IMR-90 (cell line): ENCODE measurements at regions not wholly inside any gene's neighbourhood (a gene's known extent, or its start where the extent isn't known, plus 50 kb on each side); places are given as distances from the start of the nearest gene placed in this dataset.

Source experiments
- ATAC-seq: fragments of 200-7000 bp; cut with Tn5 transposase; 2 replicates; pipeline ENCODE4 v1.9.1; 2020; ENCODE audit warnings: low read depth, mild to moderate bottlenecking, moderate library complexity
- BruUV-seq: library from RNA; stranded (reverse); fragments of 400-500 nt; replicated peaks from 2 replicates; lab custom pipeline; 2021; lab: Mats Ljungman, UMichigan
- CTCF ChIA-PET: fragments of 300-600 bp; formaldehyde crosslinking; extraction: SDS; loops from one replicate; lab custom pipeline; 2021; ENCODE audit warnings: antibody characterized with exemption; lab: Yijun Ruan, JAX
- POLR2A ChIA-PET: fragments of 300-600 bp; sonication (Branson Sonifier 250); formaldehyde crosslinking; loops from one replicate; lab custom pipeline; 2022; ENCODE audit warnings: antibody characterized with exemption; ENCODE audit not compliant: unreplicated experiment; lab: Charles Lee
- DNase-seq: peaks from one replicate; pipeline ENCODE4 v3.0.0; 2013
- H2AFZ ChIP-seq: replicated peaks from 2 replicates; pipeline ENCODE3; 2013; ENCODE audit warnings: low read length, mild to moderate bottlenecking; ENCODE audit not compliant: poor library complexity
- H2AK5ac ChIP-seq: 2 replicates; pipeline ENCODE4 v1.6.1; 2013; ENCODE audit warnings: low read depth, low read length, inconsistent platforms
- H2AK9ac ChIP-seq: replicated peaks from 2 replicates; pipeline ENCODE3; 2013; ENCODE audit warnings: mild to moderate bottlenecking, low read depth, low read length, moderate library complexity; ENCODE audit not compliant: poor library complexity
- H2BK120ac ChIP-seq: 2 replicates; pipeline ENCODE4 v1.6.1; 2013; ENCODE audit warnings: low read depth, low read length, inconsistent platforms
- H2BK15ac ChIP-seq: 3 replicates; pipeline ENCODE4 v1.6.1; 2013; ENCODE audit warnings: low read depth, low read length, inconsistent platforms
- H2BK20ac ChIP-seq: 2 replicates; pipeline ENCODE4 v1.6.1; 2013; ENCODE audit warnings: low read depth, mild to moderate bottlenecking, inconsistent platforms, low read length, moderate library complexity
- H2BK5ac ChIP-seq: 2 replicates; pipeline ENCODE4 v1.6.1; 2013; ENCODE audit warnings: mild to moderate bottlenecking, low read depth, low read length, inconsistent platforms; ENCODE audit not compliant: poor library complexity, severe bottlenecking
- H3K14ac ChIP-seq: replicated peaks from 2 replicates; pipeline ENCODE4 v1.6.1; 2013; ENCODE audit warnings: low read depth, low read length, inconsistent platforms
- H3K18ac ChIP-seq: 2 replicates; pipeline ENCODE4 v1.6.1; 2013; ENCODE audit warnings: low read depth, low read length, control low read depth
- H3K23ac ChIP-seq: 2 replicates; pipeline ENCODE4 v1.6.1; 2013; ENCODE audit warnings: low read depth, low read length, inconsistent platforms
- H3K27ac ChIP-seq: 2 replicates; pipeline ENCODE4 v1.5.1; 2013; ENCODE audit warnings: mild to moderate bottlenecking, control low read depth, low read length; ENCODE audit not compliant: insufficient read depth
- H3K27me3 ChIP-seq: 2 replicates; pipeline ENCODE4 v1.6.1; 2013; ENCODE audit warnings: low read length; ENCODE audit not compliant: control insufficient read depth, insufficient read depth
- H3K36me3 ChIP-seq: 2 replicates; pipeline ENCODE4 v1.6.1; 2013; ENCODE audit warnings: low read length, mixed read lengths; ENCODE audit not compliant: control insufficient read depth, insufficient read depth
- H3K4ac ChIP-seq: 2 replicates; pipeline ENCODE4 v1.6.1; 2013; ENCODE audit warnings: low read depth, low read length, inconsistent platforms
- H3K4me1 ChIP-seq: 2 replicates; pipeline ENCODE4 v1.6.1; 2013; ENCODE audit warnings: low read length, mixed read lengths; ENCODE audit not compliant: control insufficient read depth, insufficient read depth
- H3K4me2 ChIP-seq: 2 replicates; pipeline ENCODE4 v1.6.1; 2013; ENCODE audit warnings: low read depth, mild to moderate bottlenecking, control low read depth, low read length, moderate library complexity
- H3K4me3 ChIP-seq: 2 replicates; pipeline ENCODE4 v1.5.1; 2013; ENCODE audit warnings: low read depth, mild to moderate bottlenecking, control low read depth, low read length, moderate library complexity; ENCODE audit not compliant: insufficient read depth
- H3K56ac ChIP-seq: 2 replicates; pipeline ENCODE4 v1.6.1; 2013; ENCODE audit warnings: low read length, inconsistent platforms; ENCODE audit not compliant: insufficient read depth; ENCODE audit errors: extremely low read depth
- H3K79me1 ChIP-seq, 2 experiments: 2 replicates each; pipeline ENCODE4 v1.6.1; 2013; ENCODE audit warnings: low read length in 2 of 2, inconsistent platforms in 1 of 2, low read depth in 1 of 2
- H3K9ac ChIP-seq: 2 replicates; pipeline ENCODE4 v1.6.1; 2013; ENCODE audit warnings: low read depth, low read length, control low read depth
- H3K9me1 ChIP-seq: 2 replicates; pipeline ENCODE4 v1.6.1; 2013; ENCODE audit warnings: low read length, inconsistent platforms; ENCODE audit not compliant: insufficient read depth
- H3K9me3 ChIP-seq: 2 replicates; pipeline ENCODE4 v1.6.1; 2013; ENCODE audit warnings: low read length; ENCODE audit not compliant: control insufficient read depth, insufficient read depth
- H4K20me1 ChIP-seq: 2 replicates; pipeline ENCODE4 v1.6.1; 2013; ENCODE audit warnings: low read length, inconsistent platforms; ENCODE audit not compliant: insufficient read depth
- H4K5ac ChIP-seq: 2 replicates; pipeline ENCODE4 v1.6.1; 2013; ENCODE audit warnings: mild to moderate bottlenecking, low read depth, low read length, control low read depth
- H4K8ac ChIP-seq, 2 experiments: 2 replicates each; pipeline ENCODE4 v1.6.1; 2013; ENCODE audit warnings: low read depth in 2 of 2, low read length in 2 of 2, control low read depth in 1 of 2, inconsistent platforms in 1 of 2
- H4K91ac ChIP-seq: 2 replicates; pipeline ENCODE4 v1.6.1; 2013; ENCODE audit warnings: low read depth, low read length, inconsistent platforms; ENCODE audit not compliant: insufficient read depth
- CEBPB ChIP-seq: IDR thresholded peaks from 2 replicates; pipeline ENCODE4 v1.6.1; 2012; ENCODE audit warnings: low read depth, low read length, improper control_type of control experiment
- CHD1 ChIP-seq: IDR thresholded peaks from 2 replicates; pipeline ENCODE4 v1.6.1; 2012; ENCODE audit warnings: low read depth, low read length, improper control_type of control experiment
- FOS ChIP-seq: fragments of 150-350 bp; IDR thresholded peaks from 2 replicates; pipeline ENCODE4 v1.6.1; 2016; ENCODE audit warnings: low read depth, low read length
- MAFK ChIP-seq: IDR thresholded peaks from 2 replicates; pipeline ENCODE4 v1.6.1; 2012; ENCODE audit warnings: low read depth, low read length, improper control_type of control experiment
- MAZ ChIP-seq: IDR thresholded peaks from 2 replicates; pipeline ENCODE4 v1.6.1; 2012; ENCODE audit warnings: low read depth, mild to moderate bottlenecking, low read length, improper control_type of control experiment, moderate library complexity, borderline replicate concordance
- MXI1 ChIP-seq: IDR thresholded peaks from 2 replicates; pipeline ENCODE4 v1.6.1; 2012; ENCODE audit warnings: low read depth, mild to moderate bottlenecking, low read length, moderate library complexity, borderline replicate concordance
- RCOR1 ChIP-seq: IDR thresholded peaks from 2 replicates; pipeline ENCODE4 v1.6.1; 2012; ENCODE audit warnings: mild to moderate bottlenecking, low read length, improper control_type of control experiment; ENCODE audit not compliant: insufficient replicate concordance
- RFX5 ChIP-seq: IDR thresholded peaks from 2 replicates; pipeline ENCODE4 v1.8.0; 2012; ENCODE audit warnings: low read depth, mild to moderate bottlenecking, low read length, moderate library complexity
- SMC3 ChIP-seq: fragments of 150-350 bp; IDR thresholded peaks from 2 replicates; pipeline ENCODE4 v1.6.1; 2016; ENCODE audit warnings: low read depth, mild to moderate bottlenecking, antibody characterized with exemption, low read length, moderate library complexity
- WGBS, 2 experiments: methylation state at CpG; one replicate each; pipeline versions ENCODE4 v1.1.5 to v1.1.7; 2013; ENCODE audit warnings: missing lambda C conversion rate in 2 of 2; ENCODE audit not compliant: insufficient read length in 1 of 2; ENCODE audit errors: extremely low coverage in 2 of 2; 5-methylcytosine and 5-hydroxymethylcytosine counted together
- dilution Hi-C: fragments of 300-500 bp; cut with HindIII; formaldehyde crosslinking; loops from one replicate; pipeline ENCODE4 v1.14.3; 2018; ENCODE audit warnings: low sequenced_read_pairs; ENCODE audit not compliant: unreplicated experiment
- in situ Hi-C: fragments of 300-500 bp; cut with MboI; formaldehyde crosslinking; loops from 3 replicates; pipeline ENCODE4 v1.14.3; 2019; ENCODE audit warnings: low sequenced_read_pairs, inconsistent platforms, mixed read lengths
- intact Hi-C: fragments of 100-400 bp; cut with micrococcal nuclease; formaldehyde crosslinking; loops from 2 replicates; pipeline ENCODE4 v1.10.0; 2022
- TF ChIP-seq, protein P1 (sequence below): fragments of 150-350 bp; IDR thresholded peaks from 2 replicates; pipeline ENCODE4 v1.6.1; 2017; ENCODE audit warnings: mild to moderate bottlenecking, antibody characterized with exemption, low read length, low read depth
- TF ChIP-seq, protein P2 (sequence below): conservative IDR thresholded peaks from 2 replicates; pipeline ENCODE4 v1.5.1; 2012; ENCODE audit warnings: mild to moderate bottlenecking, low read depth, low read length, improper control_type of control experiment
- TF ChIP-seq, protein P3 (sequence below): fragments of 150-350 bp; IDR thresholded peaks from 2 replicates; pipeline ENCODE4 v1.6.1; 2016; ENCODE audit warnings: low read depth, mild to moderate bottlenecking, low read length, moderate library complexity, borderline replicate concordance

DNA sequence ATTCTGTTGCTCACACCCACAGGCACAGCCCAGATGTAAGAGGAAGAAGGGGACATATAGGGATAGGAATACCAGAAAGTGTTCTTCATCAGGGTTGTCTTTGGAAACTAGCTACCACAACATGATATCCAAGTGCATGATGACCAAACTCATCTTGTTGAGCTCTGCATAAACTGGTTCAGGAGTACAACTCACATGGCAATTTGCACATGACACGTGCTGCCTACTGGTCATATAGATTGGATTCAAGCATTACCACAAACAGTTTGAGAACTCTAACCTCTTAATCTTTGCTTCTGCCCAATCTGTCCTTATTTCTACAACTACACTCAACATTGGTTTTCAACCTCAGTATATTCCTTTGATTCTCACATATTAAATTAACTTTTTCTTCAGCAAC, 184.7 kb upstream of the PCSK2 start:
- no peak overlapping the region for H3K9ac ChIP-seq
- no peaks in the 10 kb centered on the region for H3K9me1 ChIP-seq
- no peak overlapping the region for H2AFZ ChIP-seq
- no peak overlapping the region for H2AK5ac ChIP-seq
- H3K23ac ChIP-seq: no peak overlapping the region
- no peak overlapping the region for H4K91ac ChIP-seq
- H3K56ac ChIP-seq: no peak overlapping the region
- no peak overlapping the region for H3K14ac ChIP-seq
- ChIA-PET CTCF (no interaction called here), POLR2A (no interaction called here)
- no peak overlapping the region for H2BK120ac ChIP-seq
- H2BK15ac ChIP-seq: no peak overlapping the region
- H4K20me1 ChIP-seq: no peaks in the 10 kb centered on the region
- no peak overlapping the region for H2AK9ac ChIP-seq
- BruUV-seq: no TSS peak
- H4K5ac ChIP-seq: no peak overlapping the region; the same call in 1 of the 2 replicates
- intact Hi-C loops: no loop called here
- H3K27ac ChIP-seq: no peak overlapping the region; the same call in 1 of the 2 replicates
- H3K36me3 ChIP-seq: no peaks in the 10 kb centered on the region
- no peaks in the 10 kb centered on the region; the same call in 1 of the 2 replicates for H3K4me1 ChIP-seq
- H3K4me3 ChIP-seq: no peak overlapping the region
- ATAC-seq (no peak), DNase-seq (no peak)
- no peaks in the 10 kb centered on the region for H3K79me1 ChIP-seq
- TF ChIP-seq MXI1 (no peak), CHD1 (no peak), SMC3 (no peak), MAFK (no peak), MAZ (no peak), RCOR1 (no peak), FOS (no peak), CEBPB (no peak), RFX5 (no peak)
- TF ChIP-seq, protein P1, sequence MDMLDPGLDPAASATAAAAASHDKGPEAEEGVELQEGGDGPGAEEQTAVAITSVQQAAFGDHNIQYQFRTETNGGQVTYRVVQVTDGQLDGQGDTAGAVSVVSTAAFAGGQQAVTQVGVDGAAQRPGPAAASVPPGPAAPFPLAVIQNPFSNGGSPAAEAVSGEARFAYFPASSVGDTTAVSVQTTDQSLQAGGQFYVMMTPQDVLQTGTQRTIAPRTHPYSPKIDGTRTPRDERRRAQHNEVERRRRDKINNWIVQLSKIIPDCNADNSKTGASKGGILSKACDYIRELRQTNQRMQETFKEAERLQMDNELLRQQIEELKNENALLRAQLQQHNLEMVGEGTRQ: no peak
- TF ChIP-seq, protein P2, sequence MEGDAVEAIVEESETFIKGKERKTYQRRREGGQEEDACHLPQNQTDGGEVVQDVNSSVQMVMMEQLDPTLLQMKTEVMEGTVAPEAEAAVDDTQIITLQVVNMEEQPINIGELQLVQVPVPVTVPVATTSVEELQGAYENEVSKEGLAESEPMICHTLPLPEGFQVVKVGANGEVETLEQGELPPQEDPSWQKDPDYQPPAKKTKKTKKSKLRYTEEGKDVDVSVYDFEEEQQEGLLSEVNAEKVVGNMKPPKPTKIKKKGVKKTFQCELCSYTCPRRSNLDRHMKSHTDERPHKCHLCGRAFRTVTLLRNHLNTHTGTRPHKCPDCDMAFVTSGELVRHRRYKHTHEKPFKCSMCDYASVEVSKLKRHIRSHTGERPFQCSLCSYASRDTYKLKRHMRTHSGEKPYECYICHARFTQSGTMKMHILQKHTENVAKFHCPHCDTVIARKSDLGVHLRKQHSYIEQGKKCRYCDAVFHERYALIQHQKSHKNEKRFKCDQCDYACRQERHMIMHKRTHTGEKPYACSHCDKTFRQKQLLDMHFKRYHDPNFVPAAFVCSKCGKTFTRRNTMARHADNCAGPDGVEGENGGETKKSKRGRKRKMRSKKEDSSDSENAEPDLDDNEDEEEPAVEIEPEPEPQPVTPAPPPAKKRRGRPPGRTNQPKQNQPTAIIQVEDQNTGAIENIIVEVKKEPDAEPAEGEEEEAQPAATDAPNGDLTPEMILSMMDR: no peak
- TF ChIP-seq, protein P3, sequence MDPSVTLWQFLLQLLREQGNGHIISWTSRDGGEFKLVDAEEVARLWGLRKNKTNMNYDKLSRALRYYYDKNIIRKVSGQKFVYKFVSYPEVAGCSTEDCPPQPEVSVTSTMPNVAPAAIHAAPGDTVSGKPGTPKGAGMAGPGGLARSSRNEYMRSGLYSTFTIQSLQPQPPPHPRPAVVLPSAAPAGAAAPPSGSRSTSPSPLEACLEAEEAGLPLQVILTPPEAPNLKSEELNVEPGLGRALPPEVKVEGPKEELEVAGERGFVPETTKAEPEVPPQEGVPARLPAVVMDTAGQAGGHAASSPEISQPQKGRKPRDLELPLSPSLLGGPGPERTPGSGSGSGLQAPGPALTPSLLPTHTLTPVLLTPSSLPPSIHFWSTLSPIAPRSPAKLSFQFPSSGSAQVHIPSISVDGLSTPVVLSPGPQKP: no peak
- dilution Hi-C loops: no loop called here
- 50% methylated on average over 1 of the region's 1 CpG; no CpG with 5 or more reads in 1 of the 2 experiments for WGBS, 2 experiments
- in situ Hi-C loops: no loop called here
- no peak overlapping the region for H3K4me2 ChIP-seq
- H3K27me3 ChIP-seq: peaks cover 9% of the 10 kb centered on the region; the same call in 1 of the 2 replicates
- H2BK20ac ChIP-seq: no peak overlapping the region
- H2BK5ac ChIP-seq: no peak overlapping the region
- H3K4ac ChIP-seq: no peak overlapping the region
- peak overlapping the region; percentile 45; the same call in 1 of the 2 replicates for H3K18ac ChIP-seq
- no peaks in the 10 kb centered on the region for H3K9me3 ChIP-seq
- H4K8ac ChIP-seq: 0 out of 4 replicates have a peak overlapping the region, but pooled peaks of 1 of the 2 experiments have one; percentile 54
